HG03378 (cell line): ENCODE measurements at regions not wholly inside any gene's neighbourhood (a gene's known extent, or its start where the extent isn't known, plus 50 kb on each side); places are given as distances from the start of the nearest gene placed in this dataset.

ENCODE experiments used
- ATAC-seq: cut with Tn5 transposase; IDR thresholded peaks from one replicate; pipeline ENCODE4 v1.9.1; 2021; ENCODE audit warnings: mild to moderate bottlenecking, moderate library complexity; ENCODE audit not compliant: unreplicated experiment

GRCh38 chr5:124444147-124444775 is 302.2 kb downstream of the ZNF608 start:
- peak; percentile 100 for ATAC-seq

DNA sequence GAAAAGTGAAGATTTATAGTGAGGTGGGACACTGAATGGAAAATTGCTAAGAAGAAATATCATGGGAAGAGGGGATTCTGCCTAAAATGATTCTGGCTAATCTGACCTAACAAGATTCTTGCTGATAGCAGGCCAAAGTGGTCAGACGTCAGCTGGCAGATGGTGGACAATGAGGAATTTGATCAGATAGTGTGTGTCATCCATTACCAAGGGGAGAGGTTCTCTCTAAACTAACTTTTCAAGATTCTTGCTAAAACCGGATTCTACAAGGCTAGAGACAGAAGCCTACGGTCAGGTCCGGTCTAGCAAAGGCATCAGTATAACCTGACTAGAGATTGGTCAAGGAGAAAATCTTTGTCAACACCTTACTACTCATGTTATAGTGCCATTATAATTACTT is 306.0 kb downstream of the ZNF608 start:
- no peak for ATAC-seq

- no peak for ATAC-seq
These were observed 306.8 kb downstream of the ZNF608 start for GRCh38 chr5:124439609-124440008.

- no peak for ATAC-seq
These were observed 307.5 kb downstream of the ZNF608 start for GRCh38 chr5:124438903-124439281.

- ATAC-seq: no peak
These were observed 308.2 kb downstream of the ZNF608 start for GRCh38 chr5:124438026-124438902.

DNA sequence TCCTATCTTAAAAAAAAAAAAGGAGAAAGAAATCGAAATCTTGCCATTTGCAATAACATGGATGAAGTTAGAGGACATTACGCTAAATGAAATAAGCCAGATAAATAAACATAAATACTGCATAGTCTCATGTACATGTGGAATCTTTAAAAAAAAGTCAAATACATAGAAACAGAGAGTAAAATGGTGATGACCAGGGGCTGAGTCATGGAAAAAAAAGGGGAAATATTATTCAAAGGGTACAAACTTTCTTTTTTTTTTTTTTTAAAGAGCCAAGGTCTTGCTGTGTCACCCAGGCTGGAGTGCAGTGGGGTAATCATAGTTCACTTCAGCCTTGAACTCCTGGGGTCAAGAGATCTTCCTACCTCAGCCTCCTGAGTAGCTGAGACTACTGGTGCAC is 310.1 kb downstream of the ZNF608 start:
- no peak for ATAC-seq

DNA sequence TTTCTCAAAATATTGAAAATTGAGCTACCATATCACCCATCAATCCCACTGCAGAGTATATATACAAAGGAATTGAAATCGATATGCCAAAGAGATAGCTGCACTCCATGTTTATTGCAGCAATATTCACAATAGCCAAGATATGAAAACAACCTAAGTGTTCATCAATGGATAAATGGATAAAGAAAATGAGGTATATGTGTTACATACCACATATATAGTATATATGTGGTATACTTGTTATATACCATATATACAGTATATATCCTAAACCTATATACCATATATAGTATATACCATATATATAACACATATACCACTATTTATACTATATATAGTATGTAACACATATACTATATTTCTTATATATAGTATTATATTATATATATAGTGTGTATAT is 313.3 kb downstream of the ZNF608 start:
- no peak for ATAC-seq

DNA sequence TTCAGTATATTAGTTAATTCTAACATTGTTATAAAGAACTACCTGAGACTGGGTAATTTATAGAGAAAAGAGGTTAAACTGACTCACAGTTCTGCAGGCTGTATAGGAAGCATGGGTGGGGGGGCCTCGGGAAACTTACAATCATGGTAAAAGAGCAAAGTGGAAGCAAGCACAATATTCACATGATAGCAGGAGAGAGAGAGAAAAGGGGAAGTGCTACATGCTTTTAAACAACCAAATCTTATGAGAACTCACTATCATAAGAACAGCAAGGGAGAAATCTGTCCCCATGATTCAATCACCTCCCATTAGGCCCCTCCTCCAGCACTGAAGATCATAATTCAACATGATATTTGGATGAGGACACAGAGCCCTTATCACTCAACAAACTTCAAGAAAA is 324.9 kb downstream of the ZNF608 start:
- ATAC-seq: no peak

- no peak for ATAC-seq
These were observed 325.5 kb downstream of the ZNF608 start for GRCh38 chr5:124420952-124421351.

GRCh38 chr5:124419531-124419930 is 326.9 kb downstream of the ZNF608 start:
- ATAC-seq: peak; percentile 81

- no peak for ATAC-seq
These were observed 328.0 kb downstream of the ZNF608 start for GRCh38 chr5:124418390-124418789.

DNA sequence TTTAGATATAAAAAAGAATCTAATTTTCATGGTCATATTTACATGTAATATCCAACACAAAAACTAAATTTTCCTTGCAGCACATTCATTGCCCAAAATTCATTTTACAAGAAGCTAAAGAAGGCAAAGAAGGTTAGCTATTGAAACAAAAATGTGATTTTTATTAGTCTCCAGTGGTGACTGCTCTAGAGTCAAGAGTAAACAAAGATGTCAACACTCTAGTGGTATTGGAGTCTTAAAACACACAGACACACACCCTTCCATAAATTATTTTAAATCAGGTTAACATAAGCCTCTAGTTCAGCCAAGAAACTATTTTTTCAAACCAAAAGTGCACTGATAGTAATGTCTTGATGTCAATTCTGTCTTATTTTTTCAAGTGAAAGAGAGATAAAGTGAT is 329.2 kb downstream of the ZNF608 start:
- ATAC-seq: no peak

- no peak for ATAC-seq
These were observed 329.8 kb downstream of the ZNF608 start for GRCh38 chr5:124416627-124417026.

DNA sequence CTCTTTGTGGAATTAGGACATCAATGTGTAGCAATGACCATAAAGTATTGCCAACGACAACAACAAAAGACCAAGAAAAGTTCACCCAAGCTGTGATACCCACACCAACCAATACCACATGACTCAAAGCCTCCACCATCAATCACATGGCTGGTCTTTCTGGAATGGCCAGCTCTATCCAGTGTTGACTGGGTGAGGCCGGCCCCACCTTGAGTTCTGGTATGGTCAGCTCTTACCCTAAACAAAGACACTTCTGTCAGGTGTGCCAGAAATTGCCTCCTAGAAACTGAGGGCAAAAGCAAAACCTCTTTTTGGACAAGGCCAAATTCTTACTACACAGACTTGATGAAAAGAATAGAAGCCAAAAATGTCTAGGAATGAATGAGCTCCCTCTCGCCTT is 331.5 kb downstream of the ZNF608 start:
- ATAC-seq: no peak

DNA sequence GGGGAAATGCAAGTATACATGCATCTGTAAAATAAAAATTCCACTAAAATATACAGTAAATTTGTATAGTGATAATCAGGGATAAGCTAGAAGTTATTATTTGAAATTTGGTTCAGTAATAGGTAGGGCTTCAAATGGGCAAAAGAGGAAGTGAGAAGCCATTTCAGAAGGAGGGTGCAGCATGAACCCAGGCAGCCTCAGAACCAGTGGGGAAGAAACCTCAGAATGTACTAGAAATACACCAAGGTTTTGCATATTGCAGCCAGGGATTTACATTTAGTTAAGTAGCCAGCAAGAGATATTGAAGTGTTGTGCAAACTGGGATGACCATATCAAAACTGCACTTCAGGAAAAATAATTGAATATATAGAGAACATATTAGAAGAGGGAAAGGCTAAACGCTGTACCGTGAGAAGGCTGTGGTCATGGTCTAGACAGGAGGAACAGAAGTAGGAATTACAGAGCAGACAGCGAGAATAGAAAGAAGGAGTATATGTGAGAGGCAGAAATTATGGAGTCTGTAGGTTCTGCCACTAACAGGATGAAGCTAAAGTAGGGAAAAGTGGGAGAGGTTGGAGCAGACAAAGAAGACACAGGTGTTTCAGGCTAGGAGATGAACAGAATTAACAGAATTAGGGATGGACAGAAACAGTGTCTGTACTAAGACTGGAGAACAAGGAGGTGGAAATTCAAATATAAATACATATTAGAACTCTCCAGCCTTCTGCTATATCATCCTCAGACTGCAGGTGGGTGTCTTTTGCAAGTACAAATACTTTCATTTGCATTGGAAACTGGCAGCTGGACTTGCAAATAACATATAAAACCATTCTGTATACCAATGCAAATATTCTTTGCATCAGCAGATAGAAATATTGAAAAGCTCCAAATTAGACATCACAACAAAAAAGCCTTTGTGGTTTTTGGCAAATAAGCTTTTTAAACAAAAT is 335.6 kb downstream of the ZNF608 start:
- peak; percentile 98 for ATAC-seq

DNA sequence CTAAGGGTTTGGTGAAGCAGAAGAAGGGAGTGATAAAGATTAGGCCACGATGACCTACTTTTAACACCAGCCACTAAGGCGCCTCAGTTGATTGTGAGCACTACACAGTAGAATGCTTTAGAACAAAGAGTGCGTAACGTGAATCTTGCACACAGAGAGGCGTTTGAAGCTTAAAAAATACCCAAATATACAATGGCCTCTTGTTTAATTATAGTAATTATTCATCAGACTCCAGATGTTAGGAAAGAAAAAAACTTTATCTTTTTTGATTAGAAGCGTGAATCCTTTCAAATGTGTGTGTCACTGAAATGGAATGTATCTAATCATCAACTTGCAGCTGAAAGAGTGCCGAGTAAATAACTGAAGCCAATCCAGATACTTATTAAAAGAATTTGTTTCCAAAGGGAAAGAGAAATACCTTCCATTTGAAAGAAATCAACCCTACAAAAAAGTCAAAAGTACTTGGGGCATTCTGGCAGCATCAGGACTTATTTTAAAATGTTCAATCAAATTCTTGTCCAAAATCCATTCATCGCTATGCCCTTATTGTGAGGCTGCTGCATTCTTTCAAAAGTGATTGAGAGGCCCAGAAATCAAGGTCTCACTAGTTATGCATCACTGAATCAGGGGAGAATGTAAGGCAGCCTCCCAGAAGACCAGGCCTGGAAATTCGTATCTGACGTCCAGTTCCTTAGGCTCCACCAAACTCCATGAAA is 337.5 kb downstream of the ZNF608 start:
- no peak for ATAC-seq

DNA sequence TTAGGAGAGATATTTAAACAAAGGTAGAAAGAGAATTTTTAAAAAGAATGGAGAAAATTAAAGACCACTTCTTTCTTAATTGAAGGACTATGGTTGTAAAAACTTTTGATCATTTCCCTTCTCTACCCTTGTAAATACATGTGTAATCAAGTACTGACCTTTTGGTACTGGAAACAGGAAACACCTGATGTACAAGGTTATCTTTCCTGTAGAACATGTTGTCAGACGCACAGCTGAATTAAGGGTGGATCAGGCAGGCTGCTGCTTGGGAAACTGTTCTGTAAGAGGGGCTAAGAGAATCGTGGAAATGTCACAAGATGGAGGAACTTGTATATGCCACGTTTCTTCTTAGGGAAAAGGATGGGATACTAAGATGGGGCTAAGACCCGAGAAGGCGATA is 341.6 kb downstream of the ZNF608 start:
- no peak for ATAC-seq

DNA sequence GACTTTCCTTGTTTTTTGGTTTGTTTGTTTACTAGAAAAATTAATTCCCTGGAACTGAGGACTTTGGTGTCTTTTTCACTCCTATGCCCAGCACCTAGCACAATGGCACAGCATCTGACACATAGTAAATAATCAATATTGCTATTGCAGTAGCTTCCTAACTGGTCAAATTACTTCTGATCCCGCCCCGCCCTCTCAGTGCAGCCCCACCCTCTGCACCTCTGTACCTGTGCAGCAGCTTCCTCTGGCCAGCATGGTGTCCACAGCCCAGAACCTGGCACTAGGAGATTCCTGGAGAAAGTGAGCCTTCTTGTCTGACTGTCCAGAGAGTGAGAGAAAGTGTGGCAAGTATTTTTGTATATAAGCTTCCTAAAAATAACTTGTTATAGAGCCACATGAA is 343.2 kb downstream of the ZNF608 start:
- no peak for ATAC-seq

GRCh38 chr5:124402144-124402581 is 344.3 kb downstream of the ZNF608 start:
- no peak for ATAC-seq

DNA sequence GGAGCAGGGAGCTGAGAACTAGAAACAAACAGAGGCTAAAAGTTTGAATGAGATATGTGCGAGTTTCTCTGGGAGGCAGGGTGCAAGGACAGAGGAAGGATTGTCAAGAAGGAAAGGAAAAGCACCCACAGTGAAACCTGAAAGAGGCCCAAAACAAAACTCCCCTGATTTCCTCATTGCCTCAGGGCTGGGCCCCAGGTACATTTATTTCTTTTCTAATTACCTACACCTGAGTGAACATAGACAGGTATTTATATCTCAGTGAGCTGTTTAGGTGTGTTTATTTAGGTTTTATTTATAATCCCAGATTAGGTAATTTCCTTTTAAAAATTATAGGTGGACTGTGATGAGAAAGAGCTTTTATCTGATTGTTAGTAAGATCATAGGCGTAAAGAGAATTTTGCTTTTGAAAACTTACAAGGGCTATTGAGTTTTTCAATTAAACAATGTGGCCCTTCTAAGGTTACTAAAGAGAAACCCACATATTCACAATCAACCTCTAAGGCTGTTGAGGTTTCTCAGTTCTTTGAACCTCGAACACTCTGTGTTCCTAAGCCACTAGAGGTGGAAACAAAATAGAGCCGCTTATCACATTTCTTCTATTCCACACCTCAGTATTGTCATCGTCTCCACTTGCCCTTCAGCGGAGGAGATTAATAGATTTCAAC is 344.8 kb downstream of the ZNF608 start:
- no peak for ATAC-seq
